Ectodermal cell (in vitro differentiated cells): ENCODE measurements at regions not wholly inside any gene's neighbourhood (a gene's known extent, or its start where the extent isn't known, plus 50 kb on each side); places are given as distances from the start of the nearest gene placed in this dataset.

Experiments used
- H3K27ac ChIP-seq: 2 replicates; pipeline ENCODE4 v1.7.0; 2013; ENCODE audit warnings: mild to moderate bottlenecking, low read depth, low read length; ENCODE audit not compliant: insufficient read depth, poor library complexity, severe bottlenecking
- H3K27me3 ChIP-seq: 2 replicates; pipeline ENCODE4 v1.7.0; 2013; ENCODE audit warnings: mild to moderate bottlenecking, low read length; ENCODE audit not compliant: insufficient read depth, control insufficient read depth, poor library complexity, severe bottlenecking
- H3K36me3 ChIP-seq: one replicate; pipeline ENCODE4 v1.7.0; 2013; ENCODE audit warnings: low read length; ENCODE audit not compliant: control insufficient read depth, insufficient read depth
- H3K4me1 ChIP-seq: one replicate; pipeline ENCODE4 v1.7.0; 2013; ENCODE audit warnings: low read length; ENCODE audit not compliant: control insufficient read depth, insufficient read depth
- H3K4me3 ChIP-seq: 2 replicates; pipeline ENCODE4 v1.7.0; 2013; ENCODE audit warnings: low read depth, low read length, control low read depth; ENCODE audit not compliant: insufficient read depth
- H3K9me3 ChIP-seq: 2 replicates; pipeline ENCODE4 v1.7.0; 2013; ENCODE audit warnings: mild to moderate bottlenecking, low read length, moderate library complexity; ENCODE audit not compliant: control insufficient read depth
- WGBS, 2 experiments: methylation state at CpG; one replicate each; pipeline ENCODE4 v1.1.7; 2013; ENCODE audit warnings: missing lambda C conversion rate in 2 of 2; 5-methylcytosine and 5-hydroxymethylcytosine counted together

DNA sequence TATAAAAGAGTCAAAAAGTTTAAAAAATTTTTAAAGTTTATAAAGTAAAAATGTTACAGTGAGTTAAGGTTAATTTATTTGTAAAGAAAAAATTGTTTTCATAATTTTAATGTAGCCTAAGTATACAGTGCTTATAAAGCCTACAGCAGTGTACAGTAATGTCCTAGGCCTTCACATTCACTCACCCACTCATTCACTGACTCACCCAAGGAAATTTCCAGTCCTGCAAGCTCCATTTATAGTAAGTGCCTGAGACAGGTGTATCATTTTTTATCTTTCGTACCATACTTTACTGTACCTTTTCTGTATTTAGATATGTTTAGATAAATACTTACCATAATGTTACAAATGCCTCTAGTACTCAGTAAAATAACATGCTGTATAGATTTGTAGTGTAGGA is 269.7 kb upstream of the PHF14 start:
- H3K27ac ChIP-seq, result no peak overlapping the region
- no peaks in the 10 kb centered on the region for H3K36me3 ChIP-seq
- H3K4me3 ChIP-seq, result no peak overlapping the region
- H3K9me3 ChIP-seq, result no peaks in the 10 kb centered on the region
- no peaks in the 10 kb centered on the region for H3K27me3 ChIP-seq
- H3K4me1 ChIP-seq, result no peaks in the 10 kb centered on the region
- WGBS, 2 experiments, result no CpG with 5 or more reads among the region's 1 CpG

DNA sequence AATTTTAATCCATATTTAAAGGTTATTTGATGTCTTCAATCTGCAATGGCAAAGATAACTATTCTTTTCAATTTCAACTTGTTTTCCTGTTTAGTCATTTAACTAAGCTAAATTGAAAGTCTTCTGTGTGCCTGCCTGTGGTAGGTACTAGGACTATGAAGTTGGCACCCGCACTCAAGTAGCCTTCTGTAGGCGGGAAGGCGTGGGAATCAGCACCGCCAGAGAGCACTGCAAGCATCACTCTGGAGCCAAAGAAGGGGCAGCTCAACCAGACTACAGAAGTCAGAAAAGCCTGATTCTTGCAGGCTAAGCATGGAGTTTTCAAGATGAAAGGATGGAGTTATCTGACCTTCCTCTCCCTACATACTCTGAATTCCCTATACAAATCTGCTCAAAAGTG is 269.0 kb upstream of the PHF14 start:
- no peaks in the 10 kb centered on the region for H3K9me3 ChIP-seq
- no peaks in the 10 kb centered on the region for H3K36me3 ChIP-seq
- H3K27me3 ChIP-seq, result no peaks in the 10 kb centered on the region
- WGBS, 2 experiments, result 92 to 95% methylated on average over 4 of the region's 4 CpGs
- H3K27ac ChIP-seq, result no peak overlapping the region
- H3K4me3 ChIP-seq, result no peak overlapping the region
- no peaks in the 10 kb centered on the region for H3K4me1 ChIP-seq

DNA sequence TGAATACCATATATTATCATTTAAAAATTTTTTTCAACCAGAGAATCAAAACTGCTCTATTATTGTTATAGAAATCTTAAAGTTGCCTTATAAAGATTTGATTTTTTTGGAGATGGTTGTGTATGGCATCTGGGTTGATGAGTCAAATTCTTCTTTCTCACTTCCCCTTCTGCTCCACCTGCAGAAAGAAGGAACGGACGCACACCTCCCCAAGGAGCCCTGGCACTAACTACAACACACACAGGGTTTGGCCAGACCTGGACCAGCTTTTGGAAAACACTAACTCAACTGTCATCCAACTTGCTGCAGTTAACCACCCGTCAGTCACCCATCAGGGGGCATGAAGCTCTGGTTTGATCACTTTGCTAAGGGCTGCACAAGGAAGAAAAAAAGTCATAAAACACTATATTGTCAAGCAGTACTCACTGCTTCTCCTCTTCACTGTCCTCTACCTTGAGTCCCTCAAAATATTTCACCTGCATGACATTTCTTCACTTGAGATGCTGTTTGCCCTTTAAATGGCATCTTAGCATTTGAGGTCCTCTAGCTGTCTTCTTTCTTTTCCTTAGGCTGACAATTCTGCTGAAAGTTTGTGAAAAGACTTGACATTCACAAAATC is 266.7 kb upstream of the PHF14 start:
- 61 to 85% methylated on average over 3 of the region's 3 CpGs for WGBS, 2 experiments
- Histone ChIP-seq H3K9me3 (no peaks in the 10 kb centered on the region), H3K27ac (no peak overlapping the region), H3K4me3 (no peak overlapping the region), H3K27me3 (no peaks in the 10 kb centered on the region), H3K36me3 (no peaks in the 10 kb centered on the region), H3K4me1 (no peaks in the 10 kb centered on the region)

DNA sequence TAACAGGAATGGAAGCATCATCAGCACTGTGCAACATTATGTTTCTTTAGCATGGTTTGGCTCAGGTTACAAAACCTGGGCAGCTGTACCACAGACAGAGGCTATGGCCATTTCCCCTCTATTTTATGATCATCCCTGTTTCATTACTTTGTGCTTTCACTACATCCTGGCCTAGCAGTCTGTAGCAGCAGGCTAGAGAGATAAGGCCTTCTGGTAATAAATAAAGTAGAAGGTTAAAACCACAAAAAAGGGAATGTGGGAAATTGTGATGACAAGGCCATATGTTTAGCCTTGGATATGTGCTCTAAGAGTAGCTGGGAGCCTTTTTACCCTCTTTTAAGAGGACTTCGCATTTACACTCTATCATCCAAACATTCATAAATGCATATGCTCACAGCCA is 266.2 kb upstream of the PHF14 start:
- no peaks in the 10 kb centered on the region for H3K36me3 ChIP-seq
- no peaks in the 10 kb centered on the region for H3K9me3 ChIP-seq
- H3K4me1 ChIP-seq, result no peaks in the 10 kb centered on the region
- H3K4me3 ChIP-seq, result no peak overlapping the region
- no peak overlapping the region for H3K27ac ChIP-seq
- WGBS, 2 experiments, result 90% methylated on average over 1 of the region's 1 CpG
- H3K27me3 ChIP-seq, result no peaks in the 10 kb centered on the region

DNA sequence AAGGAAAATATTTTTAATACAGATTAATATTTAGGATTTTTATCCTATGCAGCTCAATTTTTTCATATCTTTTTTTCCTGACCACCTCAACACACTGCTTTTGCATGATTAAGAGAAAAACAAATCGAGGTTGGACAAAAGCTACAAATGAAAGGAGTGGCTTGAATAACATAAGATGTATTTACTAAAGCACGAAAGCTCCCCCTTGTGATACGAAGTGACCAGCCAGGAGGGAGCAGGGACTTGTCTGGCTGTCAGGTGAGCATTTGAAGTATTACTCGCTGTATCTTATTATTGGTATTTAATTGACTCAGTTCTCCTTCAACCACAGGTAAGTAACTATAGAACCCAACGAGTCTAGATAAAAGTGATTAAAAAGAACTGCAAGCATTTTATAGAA is 265.2 kb upstream of the PHF14 start:
- Histone ChIP-seq H3K4me3 (no peak overlapping the region), H3K27ac (no peak overlapping the region), H3K4me1 (no peaks in the 10 kb centered on the region), H3K9me3 (no peaks in the 10 kb centered on the region), H3K36me3 (no peaks in the 10 kb centered on the region), H3K27me3 (no peaks in the 10 kb centered on the region)
- 33 to 44% methylated on average over 3 to 4 of the region's 5 CpGs for WGBS, 2 experiments

DNA sequence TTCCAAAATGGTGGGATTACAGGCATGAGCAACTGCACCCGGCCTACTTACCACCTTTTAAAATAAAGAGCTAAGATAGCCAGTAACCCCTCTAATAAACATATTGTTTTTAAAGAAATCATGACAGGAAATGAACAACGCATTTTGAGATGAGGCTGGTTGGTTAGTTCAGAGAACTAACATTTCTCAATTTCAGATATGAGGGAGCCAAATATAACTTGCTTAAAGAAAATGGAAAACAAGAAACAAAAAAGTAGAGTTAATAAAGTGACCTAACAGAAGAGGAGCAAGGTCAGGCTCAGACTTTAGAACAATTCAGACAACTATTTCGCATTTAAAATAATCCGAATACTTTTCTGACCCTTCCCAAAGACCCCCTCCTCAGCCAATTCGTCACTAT is 254.9 kb upstream of the PHF14 start:
- Histone ChIP-seq H3K36me3 (no peaks in the 10 kb centered on the region), H3K4me3 (no peak overlapping the region), H3K9me3 (no peaks in the 10 kb centered on the region), H3K27me3 (no peaks in the 10 kb centered on the region), H3K27ac (no peak overlapping the region), H3K4me1 (no peaks in the 10 kb centered on the region)
- 85 to 86% methylated on average over 5 of the region's 5 CpGs for WGBS, 2 experiments

DNA sequence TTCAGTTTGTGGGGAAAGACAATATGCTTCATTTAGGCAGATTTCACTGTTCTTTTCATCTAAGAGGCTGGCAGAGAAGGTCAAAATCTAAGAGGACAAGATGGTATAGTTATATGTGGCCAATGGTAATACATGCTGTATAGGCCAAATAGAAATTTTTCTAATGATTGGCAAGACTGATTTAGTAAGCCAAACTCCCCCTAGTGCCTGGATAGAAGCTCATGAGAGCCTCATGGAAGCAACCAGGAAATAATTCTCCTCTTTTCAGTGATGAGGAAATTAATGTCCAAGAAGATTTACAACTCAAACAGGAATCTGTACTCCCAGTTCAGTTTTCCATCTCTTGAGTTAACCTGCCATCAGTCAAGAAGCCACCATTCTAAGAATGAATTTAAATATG is 253.6 kb upstream of the PHF14 start:
- Histone ChIP-seq H3K27ac (no peak overlapping the region), H3K4me1 (no peaks in the 10 kb centered on the region)

DNA sequence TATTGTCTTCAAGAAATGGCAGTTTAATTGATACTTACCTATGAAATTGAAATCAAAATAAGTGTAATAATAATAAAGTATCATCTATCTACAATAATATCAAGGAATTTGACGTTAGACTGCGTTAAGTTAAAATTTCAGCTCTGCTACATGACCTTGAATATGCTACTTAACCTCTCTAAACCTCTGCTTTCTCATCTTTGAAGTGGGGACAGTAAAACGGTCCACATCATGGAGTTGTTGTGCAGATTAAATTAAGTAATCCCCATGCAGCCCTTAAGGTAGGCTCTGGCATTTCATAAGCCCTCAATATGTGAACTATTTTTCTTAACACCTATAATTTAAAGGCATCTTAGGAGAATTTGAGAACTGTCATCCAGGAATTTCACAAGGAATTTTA is 252.4 kb upstream of the PHF14 start:
- no peak overlapping the region for H3K4me3 ChIP-seq
- no peaks in the 10 kb centered on the region for H3K27me3 ChIP-seq
- H3K36me3 ChIP-seq, result no peaks in the 10 kb centered on the region
- no peak overlapping the region for H3K27ac ChIP-seq
- no peaks in the 10 kb centered on the region for H3K4me1 ChIP-seq
- H3K9me3 ChIP-seq, result no peaks in the 10 kb centered on the region
- WGBS, 2 experiments, result 88 to 92% methylated on average over 3 of the region's 3 CpGs

More for the DNA sequence above, 253.6 kb upstream of the PHF14 start:
- Histone ChIP-seq H3K9me3 (no peaks in the 10 kb centered on the region), H3K36me3 (no peaks in the 10 kb centered on the region), H3K4me3 (no peak overlapping the region), H3K27me3 (no peaks in the 10 kb centered on the region)

DNA sequence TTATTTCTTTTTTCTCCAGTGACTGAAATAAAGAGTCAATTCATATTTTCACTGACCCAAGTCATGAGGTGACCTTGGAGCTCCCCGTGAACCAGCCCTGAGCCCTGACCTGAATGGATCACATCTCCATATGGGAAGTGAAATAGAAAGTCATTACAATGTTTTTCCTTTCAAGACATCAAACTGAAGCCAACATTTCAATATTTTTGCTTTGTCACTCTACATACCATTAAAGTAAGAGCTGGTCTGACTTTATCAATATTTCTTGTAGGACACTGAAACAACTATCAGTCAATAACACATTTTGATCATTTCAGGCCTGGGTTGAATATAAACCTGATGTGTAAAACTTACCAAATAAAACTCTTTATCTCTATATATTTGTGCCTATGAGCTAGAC is 249.8 kb upstream of the PHF14 start:
- Histone ChIP-seq H3K4me1 (no peaks in the 10 kb centered on the region), H3K27me3 (no peaks in the 10 kb centered on the region), H3K36me3 (no peaks in the 10 kb centered on the region), H3K4me3 (no peak overlapping the region), H3K9me3 (no peaks in the 10 kb centered on the region), H3K27ac (no peak overlapping the region)
- 75 to 100% methylated on average over 1 of the region's 1 CpG for WGBS, 2 experiments

DNA sequence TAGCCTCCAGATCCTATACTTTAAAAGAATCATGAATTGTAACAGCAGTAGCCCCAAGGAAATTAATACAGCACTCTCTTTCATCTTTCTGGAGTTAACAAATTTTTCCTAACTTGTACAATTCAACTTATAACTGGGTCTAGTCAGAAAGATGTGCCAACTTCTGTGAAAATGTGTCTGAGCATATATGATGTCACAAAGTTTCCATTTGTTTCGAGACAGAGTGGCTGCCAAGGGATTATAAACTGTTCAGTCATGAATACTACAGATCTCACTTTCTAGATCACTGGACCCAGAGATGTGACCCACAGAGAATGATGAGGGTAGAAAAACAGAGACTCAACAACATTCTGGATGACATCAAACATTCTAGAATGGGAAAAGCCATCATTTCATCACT is 249.2 kb upstream of the PHF14 start:
- Histone ChIP-seq H3K4me1 (no peaks in the 10 kb centered on the region), H3K27ac (no peak overlapping the region), H3K36me3 (no peaks in the 10 kb centered on the region), H3K9me3 (no peaks in the 10 kb centered on the region), H3K27me3 (no peaks in the 10 kb centered on the region), H3K4me3 (no peak overlapping the region)
- 88 to 93% methylated on average over 1 of the region's 1 CpG for WGBS, 2 experiments

DNA sequence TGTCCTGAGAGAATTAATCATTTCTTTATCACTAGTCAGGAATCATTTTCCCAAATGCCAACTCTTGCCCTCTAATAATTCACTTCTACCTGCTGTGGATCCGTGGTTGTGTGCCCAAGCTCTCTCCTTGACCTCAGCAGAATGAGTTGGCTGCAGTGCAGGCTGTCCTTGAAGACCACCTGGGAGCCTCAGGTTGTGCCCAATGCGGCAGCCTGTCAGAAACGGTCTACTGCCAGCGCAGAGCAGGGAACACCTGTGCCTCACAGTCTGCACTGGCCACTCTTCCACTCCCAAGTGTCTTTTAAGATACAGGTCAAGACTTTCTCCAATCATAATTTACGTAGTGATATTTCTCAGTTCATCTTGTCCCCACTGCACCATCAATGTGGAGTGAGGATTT is 246.0 kb upstream of the PHF14 start:
- no peaks in the 10 kb centered on the region for H3K4me1 ChIP-seq
- H3K27me3 ChIP-seq, result no peaks in the 10 kb centered on the region
- H3K36me3 ChIP-seq, result no peaks in the 10 kb centered on the region
- no peak overlapping the region for H3K4me3 ChIP-seq
- no peak overlapping the region for H3K27ac ChIP-seq
- 78 to 83% methylated on average over 5 of the region's 5 CpGs for WGBS, 2 experiments
- no peaks in the 10 kb centered on the region for H3K9me3 ChIP-seq
